SU-DHL-6 (cell line): ENCODE measurements at regions not wholly inside any gene's neighbourhood (a gene's known extent, or its start where the extent isn't known, plus 50 kb on each side); places are given as distances from the start of the nearest gene placed in this dataset.

Source experiments
- H2AFZ ChIP-seq: fragments of 200-600 bp; sonication (generic); 2 replicates; pipeline ENCODE4 v1.6.1; 2014; ENCODE audit warnings: low read depth, mild to moderate bottlenecking, moderate library complexity, mixed read lengths, antibody characterized with exemption, low read length; ENCODE audit not compliant: severe bottlenecking
- H3F3A ChIP-seq: fragments of 200-600 bp; shearing (Covaris generic); 2 replicates; pipeline ENCODE4 v1.6.0; 2016; ENCODE audit warnings: antibody characterized with exemption, mild to moderate bottlenecking; ENCODE audit not compliant: insufficient read depth
- H3K27ac ChIP-seq: fragments of 200-600 bp; sonication (generic); 2 replicates; pipeline ENCODE4 v1.5.1; 2016; ENCODE audit warnings: low read depth, mild to moderate bottlenecking, low read length, moderate library complexity, mixed read lengths
- H3K27me3 ChIP-seq: fragments of 200-600 bp; sonication (generic), shearing (Covaris generic); 2 replicates; pipeline ENCODE4 v1.6.0; 2014; ENCODE audit warnings: mild to moderate bottlenecking, low read length
- H3K36me3 ChIP-seq: fragments of 200-600 bp; sonication (generic); 2 replicates; pipeline ENCODE4 v1.6.1; 2014; ENCODE audit warnings: mild to moderate bottlenecking, low read length, mixed read lengths
- H3K4me2 ChIP-seq: fragments of 300-600, 200-600 bp; shearing (Covaris generic), sonication (generic); 2 replicates; pipeline ENCODE4 v1.6.0; 2014; ENCODE audit warnings: low read length, low read depth, mild to moderate bottlenecking; ENCODE audit not compliant: poor library complexity, severe bottlenecking
- H3K4me3 ChIP-seq: fragments of 200-600 bp; sonication (generic); 2 replicates; pipeline ENCODE4 v1.5.1; 2014; ENCODE audit warnings: antibody characterized with exemption, low read length, mild to moderate bottlenecking, mixed read lengths; ENCODE audit not compliant: insufficient read depth, poor library complexity, severe bottlenecking
- H3K79me2 ChIP-seq: fragments of 200-600 bp; sonication (generic); 2 replicates; pipeline ENCODE4 v1.6.1; 2014; ENCODE audit warnings: mild to moderate bottlenecking, low read length, moderate library complexity; ENCODE audit not compliant: insufficient read depth
- H3K9ac ChIP-seq: fragments of 200-600 bp; sonication (generic); 2 replicates; pipeline ENCODE4 v1.7.0; 2014; ENCODE audit warnings: mild to moderate bottlenecking, low read length
- H3K9me2 ChIP-seq: fragments of 200-600 bp; sonication (generic); replicated peaks from 2 replicates; pipeline ENCODE4 v1.6.1; 2014; ENCODE audit warnings: low read length; ENCODE audit not compliant: insufficient read depth
- H3K9me3 ChIP-seq: fragments of 200-600 bp; sonication (generic); 2 replicates; pipeline ENCODE4 v1.6.1; 2014; ENCODE audit warnings: low read length, mixed read lengths; ENCODE audit not compliant: insufficient read depth
- H4K20me1 ChIP-seq: fragments of 200-600 bp; sonication (generic); 2 replicates; pipeline ENCODE4 v1.6.1; 2014; ENCODE audit warnings: low read depth, mild to moderate bottlenecking, antibody characterized with exemption, low read length, moderate library complexity, mixed read lengths
- EZH2phosphoT487 ChIP-seq: fragments of 200-600 bp; sonication (generic), shearing (Covaris generic); conservative IDR thresholded peaks from 2 replicates; pipeline ENCODE4 v1.6.1; 2018; ENCODE audit warnings: mild to moderate bottlenecking, antibody characterized with exemption, low read length, moderate library complexity, mixed read lengths
- TF ChIP-seq, protein P1 (sequence below): fragments of 200-600 bp; sonication (generic); IDR thresholded peaks from one replicate; pipeline ENCODE4 v1.5.1; 2017; ENCODE audit warnings: antibody characterized with exemption, mild to moderate bottlenecking, low read length, moderate library complexity; ENCODE audit not compliant: insufficient read depth, poor library complexity, severe bottlenecking

- Histone ChIP-seq H4K20me1 (no peaks in the 10 kb centered on the region), H3K9me3 (no peaks in the 10 kb centered on the region), H3K36me3 (no peaks in the 10 kb centered on the region), H3K4me2 (no peak overlapping the region), H2AFZ (no peak overlapping the region), H3F3A (no peaks in the 10 kb centered on the region), H3K9me2 (no peaks in the 10 kb centered on the region), H3K79me2 (no peaks in the 10 kb centered on the region), H3K9ac (no peak overlapping the region), H3K4me3 (no peak overlapping the region), H3K27ac (no peak overlapping the region), H3K27me3 (no peaks in the 10 kb centered on the region)
- no peak for TF ChIP-seq EZH2phosphoT487
- TF ChIP-seq, protein P1, sequence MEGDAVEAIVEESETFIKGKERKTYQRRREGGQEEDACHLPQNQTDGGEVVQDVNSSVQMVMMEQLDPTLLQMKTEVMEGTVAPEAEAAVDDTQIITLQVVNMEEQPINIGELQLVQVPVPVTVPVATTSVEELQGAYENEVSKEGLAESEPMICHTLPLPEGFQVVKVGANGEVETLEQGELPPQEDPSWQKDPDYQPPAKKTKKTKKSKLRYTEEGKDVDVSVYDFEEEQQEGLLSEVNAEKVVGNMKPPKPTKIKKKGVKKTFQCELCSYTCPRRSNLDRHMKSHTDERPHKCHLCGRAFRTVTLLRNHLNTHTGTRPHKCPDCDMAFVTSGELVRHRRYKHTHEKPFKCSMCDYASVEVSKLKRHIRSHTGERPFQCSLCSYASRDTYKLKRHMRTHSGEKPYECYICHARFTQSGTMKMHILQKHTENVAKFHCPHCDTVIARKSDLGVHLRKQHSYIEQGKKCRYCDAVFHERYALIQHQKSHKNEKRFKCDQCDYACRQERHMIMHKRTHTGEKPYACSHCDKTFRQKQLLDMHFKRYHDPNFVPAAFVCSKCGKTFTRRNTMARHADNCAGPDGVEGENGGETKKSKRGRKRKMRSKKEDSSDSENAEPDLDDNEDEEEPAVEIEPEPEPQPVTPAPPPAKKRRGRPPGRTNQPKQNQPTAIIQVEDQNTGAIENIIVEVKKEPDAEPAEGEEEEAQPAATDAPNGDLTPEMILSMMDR = no peak
Observed at GRCh38 chr13:86892330-86892729, 778.8 kb upstream of the SLITRK5 start.

GRCh38 chr13:86900906-86901305 lies 770.3 kb upstream of the SLITRK5 start:
- no peak overlapping the region for H3K9ac ChIP-seq
- no peak overlapping the region for H2AFZ ChIP-seq
- no peaks in the 10 kb centered on the region for H4K20me1 ChIP-seq
- no peaks in the 10 kb centered on the region for H3K9me2 ChIP-seq
- H3K4me2 ChIP-seq = no peak overlapping the region
- no peaks in the 10 kb centered on the region for H3K36me3 ChIP-seq
- H3F3A ChIP-seq = no peaks in the 10 kb centered on the region
- H3K4me3 ChIP-seq = no peak overlapping the region
- H3K79me2 ChIP-seq = no peaks in the 10 kb centered on the region
- H3K9me3 ChIP-seq = no peaks in the 10 kb centered on the region
- TF ChIP-seq, protein P1 = no peak
- no peak for TF ChIP-seq EZH2phosphoT487
- no peaks in the 10 kb centered on the region for H3K27me3 ChIP-seq
- no peak overlapping the region for H3K27ac ChIP-seq

DNA sequence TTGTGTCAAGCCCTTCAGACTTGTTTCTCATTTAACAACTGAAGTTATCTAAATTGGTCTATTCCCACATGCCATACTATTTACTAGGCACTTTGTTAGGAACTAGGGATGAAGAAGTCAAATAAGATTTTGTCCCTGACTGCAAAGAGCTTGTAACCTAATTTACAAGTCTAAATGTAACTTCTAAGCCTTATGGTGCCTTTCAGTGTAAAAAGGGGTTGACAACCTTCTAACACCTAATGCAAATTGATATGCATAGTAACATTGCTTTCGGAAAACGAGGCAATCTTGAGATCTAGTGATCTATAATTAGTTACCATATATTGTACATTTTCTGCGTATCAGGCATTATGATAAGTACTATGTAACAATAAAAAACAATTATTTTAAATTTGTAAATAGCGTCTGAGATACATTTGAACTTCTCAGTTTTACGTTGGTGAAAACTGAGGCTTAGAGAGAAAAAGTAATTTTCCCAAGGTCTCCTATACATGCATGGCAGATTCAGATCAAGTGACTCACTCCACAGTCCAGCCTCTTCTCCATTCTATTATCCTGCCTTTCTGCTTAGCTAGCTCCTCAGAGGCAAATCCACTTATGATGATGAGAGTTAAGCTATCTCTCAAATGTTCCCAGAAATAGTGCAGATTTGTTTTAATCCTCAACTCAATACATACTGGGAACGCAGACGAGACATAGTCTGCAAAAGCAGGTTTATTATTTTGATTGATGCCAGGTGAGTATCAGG lies 764.9 kb upstream of the SLITRK5 start:
- Histone ChIP-seq H2AFZ (no peak overlapping the region), H3K9me3 (no peaks in the 10 kb centered on the region), H3K4me3 (no peak overlapping the region), H4K20me1 (no peaks in the 10 kb centered on the region), H3K4me2 (no peak overlapping the region), H3K27ac (no peak overlapping the region), H3K9ac (no peak overlapping the region), H3K9me2 (no peaks in the 10 kb centered on the region), H3K27me3 (no peaks in the 10 kb centered on the region), H3K36me3 (no peaks in the 10 kb centered on the region), H3K79me2 (no peaks in the 10 kb centered on the region), H3F3A (no peaks in the 10 kb centered on the region)
- no peak for TF ChIP-seq EZH2phosphoT487
- TF ChIP-seq, protein P1 = no peak
